Posterior vena cava (tissue), 2 donors: ENCODE measurements at regions not wholly inside any gene's neighbourhood (a gene's known extent, or its start where the extent isn't known, plus 50 kb on each side); places are given as distances from the start of the nearest gene placed in this dataset.

ENCODE experiments used
- DNase-seq: peaks from one replicate; pipeline ENCODE4 v3.0.0-alpha.2; 2020; ENCODE audit warnings: low spot score
- intact Hi-C, 2 donors: fragments of 100-400 bp; cut with DNase I; formaldehyde crosslinking; loops; one replicate each; pipeline versions ENCODE4 v1.14.1 to v1.14.2; 2022 to 2023
- donor health status: DM: yes; HTN: yes; CAD: no.
- donor health status: DM: yes; HTN: yes; CAD: no.

DNA sequence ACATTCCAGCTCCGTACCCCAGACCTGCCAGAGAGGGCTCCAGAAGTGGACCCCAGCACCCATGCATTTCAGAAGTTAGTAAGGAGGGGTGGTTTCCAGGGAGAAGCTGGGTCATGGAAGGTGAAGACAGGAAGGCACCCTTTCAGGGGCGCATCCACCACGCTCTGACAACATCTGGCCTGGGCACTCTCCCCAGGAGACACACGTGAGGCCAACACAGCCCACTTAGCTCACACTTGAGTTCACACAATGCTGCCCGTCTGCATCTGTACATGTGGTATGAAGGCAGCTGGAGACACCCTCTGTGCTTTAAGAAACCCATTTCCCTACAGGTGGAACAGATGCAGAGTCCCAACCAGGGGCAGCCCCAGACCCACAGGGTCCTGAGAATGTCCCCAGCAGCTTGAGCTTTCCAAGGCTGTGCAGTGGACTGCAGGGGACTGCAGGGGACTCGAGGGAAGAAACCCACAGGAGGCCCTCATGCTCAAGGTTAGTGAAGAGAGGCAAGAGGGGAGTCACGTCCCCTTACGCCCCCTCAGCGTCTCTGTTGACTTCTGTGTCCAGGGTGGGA lies 326.8 kb upstream of the IRX1 start:
- intact Hi-C loops = loop anchor here in 1 of 2 donors (2.0 kb wide), 1 partner anchor 64 kb away; no protein-coding TSS in a partner anchor
- DNase-seq = no peak

DNA sequence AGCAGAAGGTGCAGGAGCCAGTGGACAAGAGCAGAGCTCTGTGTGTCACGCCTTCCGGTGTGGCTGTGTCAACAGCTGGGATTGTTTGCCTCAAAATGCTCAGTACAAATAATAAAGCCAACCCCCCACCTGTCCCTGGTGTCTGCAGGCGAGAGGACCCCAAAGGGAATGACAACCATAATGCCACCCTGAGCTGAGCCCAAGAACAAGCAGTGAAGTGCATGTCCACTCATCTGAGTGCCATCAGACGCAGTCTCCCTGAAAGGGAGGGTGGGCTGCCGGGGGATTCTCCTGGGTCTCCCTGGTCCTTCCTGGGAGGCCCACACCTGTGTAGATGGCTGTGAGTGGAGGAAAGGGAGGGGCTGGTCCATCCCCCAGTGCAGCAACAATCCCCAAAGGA lies 328.8 kb upstream of the IRX1 start:
- no peak for DNase-seq

DNA sequence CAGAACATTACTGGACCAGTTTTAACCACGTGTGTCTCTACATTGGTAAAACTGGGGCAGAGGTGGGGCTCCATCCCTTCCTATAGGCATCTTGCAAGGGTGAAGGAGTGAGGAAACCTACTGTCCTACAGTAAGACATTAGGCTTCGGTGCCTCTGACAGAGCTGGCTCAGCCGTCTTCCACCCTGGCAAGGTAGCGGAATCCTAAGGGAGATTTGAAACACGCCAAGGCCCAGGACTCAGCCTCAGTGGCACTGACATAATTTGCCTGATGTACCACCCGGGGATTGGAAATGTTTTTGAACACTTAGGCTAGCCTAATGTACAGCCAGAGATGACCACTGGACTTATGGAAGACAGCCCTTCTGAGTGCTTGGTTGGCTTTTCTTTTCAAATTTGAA lies 329.7 kb upstream of the IRX1 start:
- intact Hi-C loops = no loop called here
- no peak for DNase-seq

More for the DNA sequence above, 328.8 kb upstream of the IRX1 start:
- intact Hi-C loops = no loop called here

DNA sequence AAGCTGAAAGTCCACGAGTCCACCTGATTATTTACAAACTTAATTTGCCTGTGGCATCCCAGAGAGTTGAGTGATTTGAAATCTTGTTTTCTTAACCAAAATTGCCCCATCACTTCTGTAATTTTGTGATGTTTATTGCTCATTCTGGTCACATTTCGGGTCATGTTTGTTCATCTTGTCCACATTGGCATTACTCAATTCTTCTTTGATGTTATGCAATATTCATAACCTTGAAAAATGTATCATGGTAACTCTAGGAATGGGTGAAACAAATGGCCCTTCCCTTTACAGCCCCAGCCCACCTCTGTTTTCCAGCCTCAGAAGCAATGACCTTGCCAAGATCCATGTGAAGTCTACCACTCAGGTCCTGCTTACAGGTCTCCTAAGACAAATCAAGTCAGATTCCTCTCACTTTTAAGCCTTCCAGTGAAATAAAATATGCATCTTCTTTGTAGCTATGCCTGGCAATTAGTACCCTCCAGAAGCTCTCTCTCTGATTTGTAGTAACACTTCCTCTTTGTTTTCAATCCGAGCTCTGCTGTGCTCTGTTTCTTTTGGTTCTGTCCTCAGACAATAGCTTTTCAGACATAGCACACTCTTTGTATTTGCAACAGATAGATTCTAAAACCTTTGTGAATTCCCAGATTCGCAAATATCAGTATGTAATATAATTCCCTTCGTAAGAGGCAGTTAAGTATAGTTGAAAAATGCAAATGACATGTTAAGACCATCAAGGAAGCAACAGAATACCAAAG lies 330.3 kb upstream of the IRX1 start:
- DNase-seq = no peak
- intact Hi-C loops = no loop called here

GRCh38 chr5:3262451-3262850 lies 333.2 kb upstream of the IRX1 start:
- intact Hi-C loops = no loop called here
- DNase-seq = peak; percentile 64

- intact Hi-C loops = no loop called here
- DNase-seq = peak; percentile 32
Measured at GRCh38 chr5:3261081-3261480, 334.6 kb upstream of the IRX1 start.

DNA sequence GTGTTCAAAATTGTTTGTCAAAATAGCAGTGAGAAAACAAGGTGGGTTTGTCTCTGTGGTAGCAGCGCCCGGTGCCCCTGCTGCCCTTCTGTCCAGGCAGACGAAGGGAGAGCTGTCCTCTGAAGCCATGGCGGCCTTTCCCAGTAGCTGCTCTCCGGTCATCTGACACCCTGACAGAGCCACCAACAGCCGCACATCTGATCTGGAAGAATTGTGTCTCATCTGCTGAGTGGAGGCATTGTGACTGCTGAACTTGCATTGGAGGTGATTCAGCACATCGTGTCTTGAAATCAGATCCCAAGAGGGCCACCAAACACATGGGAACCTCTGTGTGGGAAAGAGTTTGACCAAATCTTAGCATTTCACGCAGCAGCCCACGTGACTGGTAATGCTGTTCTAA lies 337.6 kb upstream of the IRX1 start:
- DNase-seq = no peak
- intact Hi-C loops = no loop called here

GRCh38 chr5:3252235-3252634 lies 343.4 kb upstream of the IRX1 start:
- intact Hi-C loops = no loop called here
- DNase-seq = no peak

DNA sequence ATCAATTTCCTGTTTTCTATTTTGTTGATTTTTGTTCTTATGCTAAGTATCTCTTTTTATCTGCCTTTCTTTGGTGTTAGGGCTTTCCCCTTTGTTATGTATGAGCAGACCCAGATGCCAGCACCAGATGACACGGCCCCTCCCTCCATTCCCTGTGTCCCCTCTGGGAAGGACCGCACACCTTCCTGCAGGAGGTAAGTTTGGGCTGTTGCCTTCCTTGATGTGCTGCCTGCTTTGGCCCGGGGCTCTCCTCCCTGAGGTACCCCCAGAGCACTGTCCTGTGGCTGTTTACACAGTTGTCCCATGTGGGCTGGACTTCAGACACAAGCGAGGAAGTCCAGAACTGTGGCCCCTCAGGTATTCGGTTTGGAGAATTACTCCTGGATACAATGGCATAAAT lies 343.8 kb upstream of the IRX1 start:
- DNase-seq = no peak
- intact Hi-C loops = no loop called here

DNA sequence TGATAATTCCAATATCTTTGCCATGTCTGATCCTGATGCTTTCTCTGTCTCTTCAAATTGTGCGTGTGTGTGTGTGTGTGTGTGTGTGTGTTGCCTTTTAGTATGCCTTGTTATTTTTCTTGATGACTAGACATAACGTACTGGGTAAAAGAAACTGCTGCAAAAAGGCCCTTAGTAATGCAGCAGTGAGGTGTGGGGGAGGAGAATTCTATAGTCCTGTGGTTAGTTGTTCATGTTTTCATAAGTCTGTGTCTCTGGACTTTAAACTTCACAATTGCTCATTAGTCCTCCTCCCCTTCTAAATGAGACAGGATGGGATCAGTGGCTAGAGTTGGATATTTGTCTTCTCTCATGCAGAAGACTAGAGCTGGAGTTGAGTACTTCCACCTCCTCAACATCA lies 346.2 kb upstream of the IRX1 start:
- no peak for DNase-seq
- intact Hi-C loops = no loop called here

DNA sequence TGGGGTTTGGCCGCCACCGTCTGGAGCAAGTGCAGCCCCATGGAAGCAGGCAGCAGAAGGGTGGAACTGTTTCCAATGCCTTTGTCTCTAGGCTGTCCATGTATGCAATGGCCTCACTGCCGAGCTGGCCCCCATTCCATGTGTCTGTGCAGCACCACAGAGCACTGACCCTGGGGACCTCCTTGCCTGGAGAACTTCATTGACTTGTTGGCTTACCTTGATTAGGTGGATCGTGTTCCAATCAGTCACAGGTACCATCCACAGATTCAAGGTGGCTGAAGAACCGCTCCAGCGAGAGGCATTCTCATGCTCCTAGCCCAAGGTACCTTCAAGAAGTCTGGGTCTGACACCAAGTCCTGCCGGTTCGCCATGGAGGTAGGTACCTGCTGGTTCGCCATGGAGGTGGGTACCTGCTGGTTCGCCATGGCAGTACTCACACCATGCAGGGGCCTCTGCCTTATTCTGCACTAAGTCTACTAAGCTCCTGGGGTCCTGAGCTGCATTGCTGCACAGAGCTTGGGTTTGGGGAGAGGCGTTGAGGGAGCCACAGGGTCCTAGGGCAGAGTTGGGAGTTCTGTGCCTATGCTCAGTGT lies 358.3 kb upstream of the IRX1 start:
- no peak for DNase-seq
- intact Hi-C loops = no loop called here

- intact Hi-C loops = no loop called here
- no peak for DNase-seq
Measured at GRCh38 chr5:3234566-3234965, 361.1 kb upstream of the IRX1 start.

DNA sequence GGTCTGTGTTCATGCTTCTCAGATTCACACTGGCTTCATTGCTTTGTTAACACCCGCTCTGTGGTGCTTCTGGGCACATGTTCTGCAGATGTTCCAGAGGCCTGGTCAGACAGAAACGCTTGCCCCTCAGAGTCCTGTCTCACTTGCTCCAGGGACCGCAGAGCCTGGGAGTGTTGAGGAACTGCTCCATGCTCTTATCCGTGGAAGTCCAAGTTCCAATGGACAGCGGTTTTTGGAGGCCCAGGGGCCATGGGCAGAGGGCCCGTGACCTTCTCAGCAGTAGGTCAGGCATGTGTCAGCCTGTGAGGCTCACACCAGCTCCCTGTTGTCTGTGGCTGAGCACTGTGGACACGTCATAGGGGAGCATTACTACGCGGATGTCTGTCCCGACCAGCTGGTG lies 364.7 kb upstream of the IRX1 start:
- intact Hi-C loops = no loop called here
- DNase-seq = no peak

GRCh38 chr5:3230254-3230653 lies 365.4 kb upstream of the IRX1 start:
- intact Hi-C loops = no loop called here
- DNase-seq = no peak

DNA sequence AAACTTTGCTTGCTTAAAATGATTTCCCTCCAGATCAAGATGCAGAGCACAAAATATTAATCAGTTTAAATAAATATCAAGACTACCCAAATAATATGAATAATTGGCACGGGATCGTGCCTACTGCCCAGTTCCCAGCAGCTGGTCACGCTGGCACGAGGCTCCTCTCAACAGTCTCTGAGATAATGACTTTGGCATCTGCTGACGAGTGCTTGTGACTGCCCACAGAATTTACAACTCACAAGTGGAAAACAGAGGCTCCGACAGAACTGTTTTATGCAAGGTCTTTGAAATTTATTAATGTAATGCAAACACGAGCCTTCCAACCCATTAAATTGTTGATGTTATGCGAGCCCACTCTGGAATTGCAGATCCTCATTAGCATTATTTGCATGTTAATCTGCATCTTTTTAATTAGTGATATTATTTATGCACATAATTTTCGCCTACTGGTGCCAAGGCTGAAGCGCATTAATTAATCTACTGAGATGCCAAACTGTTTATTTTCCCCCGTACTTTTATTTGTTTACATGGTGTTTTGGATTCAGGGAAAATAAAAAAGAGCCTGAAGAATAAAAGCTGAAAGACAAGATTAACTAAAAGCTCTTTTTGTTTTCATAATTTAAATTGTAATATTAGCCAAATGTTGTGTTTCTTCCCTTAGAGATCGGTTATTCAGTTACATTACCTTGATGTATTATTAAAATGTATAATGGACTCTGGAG lies 369.3 kb upstream of the IRX1 start:
- no peak for DNase-seq
- intact Hi-C loops = no loop called here

DNA sequence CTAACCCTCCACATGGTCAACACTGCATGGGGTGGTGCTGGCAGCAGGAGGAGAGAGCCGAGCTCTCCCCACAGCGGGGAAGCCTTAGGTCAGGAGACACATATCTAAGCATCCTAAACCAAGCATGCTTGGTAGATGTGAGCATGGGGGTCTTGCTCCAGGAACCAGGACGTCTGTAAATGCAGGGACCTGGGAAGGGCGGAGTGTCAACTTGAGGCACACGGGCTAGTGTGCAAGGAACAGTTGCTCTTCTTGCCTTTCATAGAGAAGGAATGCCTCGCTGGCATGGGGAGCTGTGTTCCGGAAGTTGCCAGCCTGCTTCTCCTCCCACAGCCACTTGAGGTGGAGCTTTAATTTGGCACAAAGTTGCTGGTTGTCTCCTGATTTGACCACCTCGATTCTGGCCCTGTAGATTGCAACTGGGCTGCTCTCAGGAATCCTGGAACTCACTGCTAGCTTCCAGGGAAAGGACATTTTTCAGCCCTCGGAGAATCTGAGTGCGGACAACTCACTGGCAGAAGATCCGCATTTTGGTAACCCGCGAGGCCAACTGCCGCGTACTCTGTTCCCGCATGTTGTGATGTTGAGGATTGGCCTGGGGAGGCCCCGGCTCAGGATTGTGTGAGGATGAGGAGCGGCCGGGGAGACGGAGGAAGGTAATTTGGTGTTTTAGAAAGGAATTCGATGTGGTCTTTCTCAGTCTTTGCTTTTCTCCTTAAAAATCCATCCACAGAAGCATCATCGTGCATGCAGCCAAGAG lies 370.3 kb upstream of the IRX1 start:
- intact Hi-C loops = no loop called here
- no peak for DNase-seq

DNA sequence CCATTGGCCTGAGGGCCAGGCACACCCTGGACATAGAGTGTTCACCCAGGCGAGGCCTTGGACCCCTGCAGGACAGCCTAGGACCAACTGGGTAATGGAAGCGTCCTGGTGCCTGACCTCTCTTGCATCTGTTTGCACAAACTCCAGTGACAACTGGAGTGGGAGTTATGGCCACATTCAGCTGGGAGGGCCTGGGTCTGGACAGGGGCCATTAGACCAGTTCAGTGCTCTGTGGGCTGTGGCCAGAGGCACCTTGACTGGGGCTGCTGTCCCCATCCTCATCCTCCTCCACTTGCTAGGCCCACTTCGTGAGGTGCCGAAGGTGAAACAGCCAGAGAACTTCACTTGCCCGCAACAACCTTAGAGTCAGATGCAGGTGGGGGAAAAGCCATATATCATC lies 372.7 kb upstream of the IRX1 start:
- intact Hi-C loops = no loop called here
- DNase-seq = no peak

- intact Hi-C loops = no loop called here
- no peak for DNase-seq
Measured at GRCh38 chr5:3221432-3221831, 374.2 kb upstream of the IRX1 start.

- DNase-seq = no peak
- intact Hi-C loops = no loop called here
Measured at GRCh38 chr5:3220638-3221288, 374.9 kb upstream of the IRX1 start.
